GM12878 (cell line): ENCODE measurements at regions not wholly inside any gene's neighbourhood (a gene's known extent, or its start where the extent isn't known, plus 50 kb on each side); places are given as distances from the start of the nearest gene placed in this dataset.

ENCODE experiments used
- ATAC-seq: fragments of 200-7000 bp; cut with Tn5 transposase; 3 replicates; pipeline ENCODE4 v1.9.1; 2020; ENCODE audit warnings: mild to moderate bottlenecking, moderate library complexity
- BruUV-seq: library from RNA; stranded (reverse); fragments of 400-500 nt; replicated peaks from 2 replicates; lab custom pipeline; 2021; lab: Mats Ljungman, UMichigan
- CTCF ChIA-PET: fragments of 300-600 bp; sonication (Branson Sonifier 250); formaldehyde crosslinking; extraction: SDS; loops from one replicate; lab custom pipeline; 2021; ENCODE audit warnings: inconsistent platforms; lab: Yijun Ruan, JAX
- POLR2A ChIA-PET: fragments of 350-600 bp; formaldehyde crosslinking; extraction: SDS; loops from one replicate; lab custom pipeline; 2021; ENCODE audit warnings: inconsistent platforms; lab: Charles Lee
- RAD21 ChIA-PET: fragments of 300-600 bp; sonication (Branson Sonifier 250); formaldehyde crosslinking; loops from one replicate; lab custom pipeline; 2023; ENCODE audit warnings: antibody characterized with exemption; ENCODE audit not compliant: unreplicated experiment; lab: Charles Lee
- SMC1A ChIA-PET: fragments of 300-600 bp; sonication (Branson Sonifier 250); formaldehyde crosslinking; loops from one replicate; lab custom pipeline; 2023; ENCODE audit not compliant: unreplicated experiment, uncharacterized antibody; lab: Charles Lee
- DNase-seq: peaks from one replicate; pipeline ENCODE4 v3.0.0-alpha.2; 2011; ENCODE audit warnings: low read depth, low spot score
- FAIRE-seq: peaks from 3 replicates; lab custom pipeline; 2011; peaks lifted over from hg19 to GRCh38; lab: Jason Lieb, UNC
- H2AFZ ChIP-seq: 2 replicates; pipeline ENCODE4 v1.6.0; 2011; ENCODE audit warnings: low read depth, low read length, control low read depth; ENCODE audit not compliant: control insufficient read depth
- H3K27ac ChIP-seq: 2 replicates; pipeline ENCODE4 v1.5.1; 2011; ENCODE audit warnings: control low read depth; ENCODE audit not compliant: control insufficient read depth, insufficient read depth
- H3K27me3 ChIP-seq, 2 experiments: replicated peaks in 1 of 2; 2 replicates each; pipeline versions ENCODE4 v1.6.0 to v1.6.1; 2011; ENCODE audit warnings: low read length in 1 of 2; ENCODE audit not compliant: control insufficient read depth in 2 of 2, insufficient read depth in 2 of 2
- H3K36me3 ChIP-seq, 2 experiments: 2 replicates each; pipeline ENCODE4 v1.5.1; 2011; ENCODE audit warnings: low read length in 1 of 2; ENCODE audit not compliant: control insufficient read depth in 2 of 2, insufficient read depth in 2 of 2
- H3K4me1 ChIP-seq: 2 replicates; pipeline ENCODE4 v1.6.1; 2011; ENCODE audit warnings: mild to moderate bottlenecking, low read length, moderate library complexity, mixed read lengths; ENCODE audit not compliant: control insufficient read depth, insufficient read depth
- H3K4me2 ChIP-seq: 2 replicates; pipeline ENCODE4 v1.6.0; 2011; ENCODE audit warnings: control low read depth; ENCODE audit not compliant: control insufficient read depth, insufficient read depth
- H3K4me3 ChIP-seq: fragments of 200-600 bp; sonication (generic); 2 replicates; pipeline ENCODE4 v1.5.1; 2016
- H3K79me2 ChIP-seq: 2 replicates; pipeline ENCODE4 v1.6.0; 2011; ENCODE audit warnings: low read length; ENCODE audit not compliant: control insufficient read depth, insufficient read depth
- H3K9ac ChIP-seq: 2 replicates; pipeline ENCODE4 v1.8.0; 2011; ENCODE audit warnings: low read length, control low read depth, mixed read lengths; ENCODE audit not compliant: control insufficient read depth, insufficient read depth
- H3K9me3 ChIP-seq: replicated peaks from 3 replicates; pipeline ENCODE4 v1.5.1; 2011; ENCODE audit warnings: mild to moderate bottlenecking, low read length; ENCODE audit not compliant: control insufficient read depth, insufficient read depth
- H4K20me1 ChIP-seq: 2 replicates; pipeline ENCODE4 v1.6.0; 2011; ENCODE audit not compliant: control insufficient read depth, insufficient read depth
- BCL11A ChIP-seq: IDR thresholded peaks from 2 replicates; pipeline ENCODE4 v1.6.1; 2011; ENCODE audit warnings: low read depth, low read length
- BCL3 ChIP-seq: IDR thresholded peaks from 2 replicates; pipeline ENCODE4 v1.6.1; 2011; ENCODE audit warnings: borderline replicate concordance, low read depth, mild to moderate bottlenecking, moderate library complexity, low read length; ENCODE audit not compliant: insufficient read depth, poor library complexity, severe bottlenecking
- CHD4 ChIP-seq: fragments of 200-600 bp; sonication (generic); IDR thresholded peaks from 2 replicates; pipeline ENCODE4 v1.6.1; 2016; ENCODE audit warnings: mild to moderate bottlenecking
- EED ChIP-seq: sonication (generic); IDR thresholded peaks from 2 replicates; pipeline ENCODE4 v1.6.1; 2016; ENCODE audit warnings: antibody characterized with exemption, low read depth
- EP300 ChIP-seq, 2 experiments: fragments of 150-350 bp in 1 of 2; IDR thresholded peaks; 2 replicates each; pipeline ENCODE4 v1.6.1; 2011 to 2012; ENCODE audit warnings: low read depth in 2 of 2, low read length in 2 of 2, borderline replicate concordance in 1 of 2, improper control_type of control experiment in 1 of 2, inconsistent platforms in 1 of 2; ENCODE audit not compliant: control insufficient read depth in 1 of 2
- FOXK2 ChIP-seq: fragments of 450-650 bp; IDR thresholded peaks from 2 replicates; pipeline ENCODE4 v1.6.1; 2017; ENCODE audit warnings: mild to moderate bottlenecking, moderate library complexity
- FOXM1 ChIP-seq: IDR thresholded peaks from 2 replicates; pipeline ENCODE4 v1.6.1; 2012; ENCODE audit warnings: low read depth, mild to moderate bottlenecking, inconsistent platforms, low read length, moderate library complexity
- GABPA ChIP-seq: IDR thresholded peaks from 2 replicates; pipeline ENCODE4 v1.6.1; 2014; ENCODE audit warnings: antibody characterized with exemption, low read depth, mild to moderate bottlenecking, inconsistent platforms
- HDGF ChIP-seq: fragments of 450-650 bp; IDR thresholded peaks from 2 replicates; pipeline ENCODE4 v1.6.1; 2016; ENCODE audit warnings: antibody characterized with exemption
- IKZF1 ChIP-seq: fragments of 450-650 bp; conservative IDR thresholded peaks from 2 replicates; pipeline ENCODE4 v1.6.1; 2017; ENCODE audit warnings: antibody characterized with exemption, mild to moderate bottlenecking
- KDM1A ChIP-seq: fragments of 200-600 bp; sonication (generic); IDR thresholded peaks from 2 replicates; pipeline ENCODE4 v1.6.1; 2016; ENCODE audit warnings: borderline replicate concordance
- LARP7 ChIP-seq: fragments of 450-650 bp; IDR thresholded peaks from 2 replicates; pipeline ENCODE4 v1.6.1; 2017; ENCODE audit warnings: mild to moderate bottlenecking
- MEF2A ChIP-seq: IDR thresholded peaks from 2 replicates; pipeline ENCODE4 v1.6.1; 2011; ENCODE audit warnings: low read depth, mild to moderate bottlenecking, low read length, moderate library complexity; ENCODE audit not compliant: insufficient read depth
- MXI1 ChIP-seq: fragments of 150-350 bp; IDR thresholded peaks from 2 replicates; pipeline ENCODE4 v1.6.1; 2011; ENCODE audit warnings: low read depth, mild to moderate bottlenecking, inconsistent platforms, low read length, improper control_type of control experiment
- NFIC ChIP-seq: IDR thresholded peaks from 2 replicates; pipeline ENCODE4 v1.6.1; 2012; ENCODE audit warnings: low read depth, mild to moderate bottlenecking, inconsistent platforms, low read length, moderate library complexity
- NR2C1 ChIP-seq: fragments of 450-650 bp; IDR thresholded peaks from 2 replicates; pipeline ENCODE4 v1.6.1; 2017; ENCODE audit warnings: antibody characterized with exemption, mild to moderate bottlenecking, moderate library complexity
- RB1 ChIP-seq: fragments of 450-650 bp; formaldehyde crosslinking; IDR thresholded peaks from 2 replicates; pipeline ENCODE4 v1.6.1; 2017; ENCODE audit warnings: mild to moderate bottlenecking, borderline replicate concordance
- RFX5 ChIP-seq: IDR thresholded peaks from 2 replicates; pipeline ENCODE4 v1.6.1; 2011; ENCODE audit warnings: low read depth, low read length, improper control_type of control experiment
- SMARCA5 ChIP-seq: fragments of 450-650 bp; IDR thresholded peaks from 2 replicates; pipeline ENCODE4 v1.6.1; 2017; ENCODE audit warnings: mild to moderate bottlenecking
- USF2 ChIP-seq: IDR thresholded peaks from 2 replicates; pipeline ENCODE4 v1.6.1; 2011; ENCODE audit warnings: low read depth, low read length, improper control_type of control experiment, borderline replicate concordance
- ZBTB40 ChIP-seq: fragments of 450-650 bp; IDR thresholded peaks from 2 replicates; pipeline ENCODE4 v1.6.1; 2016; ENCODE audit warnings: mild to moderate bottlenecking, moderate library complexity, borderline replicate concordance
- in situ Hi-C: fragments of 300-500 bp; cut with MboI; formaldehyde crosslinking; loops from 9 replicates; pipeline ENCODE4 v1.14.3; 2018; ENCODE audit warnings: mixed read lengths
- intact Hi-C: fragments of 100-400 bp; cut with micrococcal nuclease; formaldehyde crosslinking; loops from one replicate; pipeline ENCODE4 v1.14.2; 2022; ENCODE audit not compliant: unreplicated experiment

- TF ChIP-seq BCL3 (no peak), NR2C1 (no peak), EP300 (IDR thresholded peaks at IDR 0.05; ENCODE audit: borderline replicate concordance in 1 of 2, control insufficient read depth in 1 of 2, low read depth in 2 of 2, low read length in 2 of 2) (no peak), RFX5 (no peak), CHD4 (no peak), IKZF1 (no peak), BCL11A (no peak), MEF2A (no peak)
These were observed 167.9 kb upstream of the FOXN2 start (continued) for GRCh38 chr2:48146552-48146951.

DNA sequence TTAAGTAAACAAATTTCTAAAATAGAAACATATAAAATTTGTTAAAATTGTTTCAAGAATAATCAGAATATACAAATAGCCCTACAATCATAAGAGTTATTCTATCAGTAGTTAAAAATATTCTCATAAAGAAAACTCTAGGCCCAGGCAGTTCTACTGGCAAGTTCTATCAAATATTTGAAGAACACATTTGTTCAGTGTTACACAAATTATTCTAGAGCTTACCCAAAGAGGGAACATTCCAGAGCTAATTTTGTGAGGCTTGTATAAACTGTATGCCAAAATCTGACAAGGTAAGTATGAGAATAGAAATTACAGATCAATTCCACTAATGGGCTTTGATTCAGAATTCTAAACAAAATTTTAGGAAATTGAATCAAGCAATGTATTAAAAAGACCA lies 166.8 kb upstream of the FOXN2 start:
- Histone ChIP-seq H3K9ac (no peak overlapping the region), H2AFZ (no peak overlapping the region), H3K36me3 (no peaks in the 10 kb centered on the region), H3K9me3 (no peaks in the 10 kb centered on the region; the same call in 2 of the 3 replicates), H3K4me3 (no peak overlapping the region), H3K27ac (no peak overlapping the region), H4K20me1 (no peaks in the 10 kb centered on the region), H3K79me2 (no peaks in the 10 kb centered on the region), H3K27me3 (no peaks in the 10 kb centered on the region), H3K4me1 (no peaks in the 10 kb centered on the region), H3K4me2 (no peak overlapping the region)
- ChIA-PET POLR2A (interaction anchor here (0.6 kb wide), 1 partner anchor 175 kb away, joined by 3 read pairs; no protein-coding TSS in a partner anchor), SMC1A (no interaction called here), RAD21 (no interaction called here), CTCF (no interaction called here)
- intact Hi-C loops: no loop called here
- FAIRE-seq: no peak
- ATAC-seq: no peak
- in situ Hi-C loops: no loop called here
- no TSS peak for BruUV-seq
- no peak for DNase-seq
- TF ChIP-seq EED (no peak), FOXM1 (no peak), GABPA (no peak), USF2 (no peak), LARP7 (no peak), MXI1 (no peak), RB1 (no peak), ZBTB40 (no peak), NFIC (no peak), HDGF (no peak), KDM1A (no peak), SMARCA5 (no peak), FOXK2 (no peak)
